NCI-H446 treated with DMSO at 0.1 percent for 48 hours (cell line): ENCODE measurements at regions not wholly inside any gene's neighbourhood (a gene's known extent, or its start where the extent isn't known, plus 50 kb on each side); places are given as distances from the start of the nearest gene placed in this dataset.
"Not testable (repeated sequence)": the region's sequence is repeated elsewhere in the genome, so short reads cannot be mapped to it uniquely, and the experiment has no call there.

Experiments used
- DNase-seq: peaks from one replicate; lab custom pipeline; 2025; lab: John Stamatoyannopoulos, UW

DNA sequence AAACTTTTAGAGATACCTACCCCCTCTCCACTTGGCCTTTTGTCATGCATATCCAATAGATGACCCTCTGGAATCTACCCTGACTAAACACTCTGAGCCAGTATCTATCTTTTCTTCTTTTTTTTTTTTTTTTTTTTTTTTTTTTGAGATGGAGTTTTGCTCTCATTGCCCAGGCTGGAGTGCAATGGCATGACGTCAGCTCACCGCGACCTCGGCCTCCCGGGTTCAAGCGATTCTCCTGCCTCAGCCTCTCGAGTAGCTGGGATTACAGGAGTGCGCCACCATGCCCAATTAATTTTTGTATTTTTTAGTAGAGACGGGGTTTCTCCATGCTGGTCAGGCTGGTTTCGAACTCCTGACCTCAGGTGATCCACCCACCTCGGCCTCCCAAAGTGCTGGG lies 50.8 kb upstream of the GRIN2B start:
- DNase-seq, result not testable (repeated sequence)

DNA sequence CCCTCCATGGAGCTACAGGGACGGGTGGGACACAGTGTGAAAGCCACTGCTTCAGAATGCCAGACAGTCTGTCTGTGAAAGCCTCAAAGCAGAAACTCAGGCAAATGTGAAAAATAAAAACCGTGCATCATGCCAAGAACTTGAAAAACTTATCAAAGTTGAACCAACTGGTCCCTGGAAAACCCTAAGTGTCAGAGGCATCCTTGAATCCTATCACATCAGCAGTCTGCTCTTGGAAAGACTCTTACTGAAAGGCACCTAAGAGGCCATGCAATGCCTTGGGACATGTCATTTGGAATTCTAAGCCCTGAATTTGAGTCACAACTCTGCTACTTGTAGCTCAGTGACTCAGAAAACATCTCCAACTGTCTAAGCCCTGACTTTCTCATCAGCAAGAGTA lies 62.4 kb upstream of the GRIN2B start:
- DNase-seq, result no peak

DNA sequence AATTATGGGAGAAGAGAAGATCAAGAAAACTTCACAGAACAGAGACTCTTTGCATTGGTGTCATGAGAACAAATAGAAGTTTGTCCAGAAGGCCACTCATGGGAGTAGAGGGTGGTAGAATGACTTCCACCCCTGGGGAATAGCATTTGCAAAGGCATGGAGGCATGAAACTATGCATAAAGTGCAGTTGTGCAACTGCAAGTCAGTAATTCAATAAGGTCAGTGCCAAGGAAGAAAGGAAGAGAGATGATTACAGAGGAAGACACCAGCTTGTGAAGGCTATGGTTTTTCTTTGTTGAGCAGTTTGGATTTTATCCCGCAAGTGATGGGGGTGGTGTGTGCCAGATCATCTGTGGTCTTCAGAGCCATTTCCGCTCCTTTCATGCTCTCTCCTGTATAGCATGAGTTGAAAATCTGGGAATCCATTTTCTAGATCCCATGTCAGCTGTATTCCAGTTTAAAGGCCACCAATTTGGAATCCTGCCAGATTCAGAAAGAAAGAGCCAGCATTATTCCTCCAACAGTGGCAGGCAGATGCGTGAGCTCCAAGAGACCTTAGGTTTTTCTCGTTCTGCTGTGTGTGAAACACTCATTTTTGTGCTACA lies 67.6 kb upstream of the GRIN2B start:
- no peak for DNase-seq

DNA sequence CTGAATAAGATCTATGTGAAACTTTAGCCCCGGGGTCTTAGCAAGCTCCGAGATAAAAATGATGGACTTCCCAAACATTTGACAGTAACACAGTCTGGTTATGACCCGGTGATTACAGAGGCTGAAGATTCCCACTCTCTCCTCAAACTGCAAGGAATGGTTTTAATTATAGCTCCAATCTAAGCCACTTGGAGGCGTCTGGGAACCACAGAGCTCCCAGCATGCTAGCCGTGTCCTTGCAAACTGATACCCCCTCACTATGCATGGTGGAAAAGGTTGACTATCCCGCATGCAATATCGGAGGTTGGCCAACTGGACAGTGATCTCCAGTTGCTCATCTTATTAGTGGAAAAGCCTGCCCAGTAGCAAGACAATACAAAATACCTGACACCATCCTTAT lies 76.5 kb upstream of the GRIN2B start:
- DNase-seq, result no peak

DNA sequence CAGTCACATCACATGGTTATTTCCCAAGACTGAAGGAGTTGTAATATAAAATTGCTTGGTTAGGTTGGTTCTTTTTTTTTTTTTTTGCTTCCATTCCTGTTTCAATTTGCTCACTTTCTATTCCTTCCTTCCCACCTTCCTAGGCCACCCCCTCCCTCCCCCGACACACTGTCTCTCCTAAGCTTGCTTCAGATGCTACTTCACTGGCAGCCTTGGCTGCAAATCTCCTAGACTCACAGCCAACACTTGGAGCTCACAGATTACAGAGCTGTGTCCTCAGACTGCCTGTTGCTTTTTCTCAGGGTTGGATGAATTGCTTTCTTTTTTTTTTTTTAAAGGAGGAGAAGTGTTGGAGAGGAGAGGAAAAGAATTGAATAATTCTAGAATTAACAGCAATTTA lies 77.3 kb upstream of the GRIN2B start:
- no peak for DNase-seq

DNA sequence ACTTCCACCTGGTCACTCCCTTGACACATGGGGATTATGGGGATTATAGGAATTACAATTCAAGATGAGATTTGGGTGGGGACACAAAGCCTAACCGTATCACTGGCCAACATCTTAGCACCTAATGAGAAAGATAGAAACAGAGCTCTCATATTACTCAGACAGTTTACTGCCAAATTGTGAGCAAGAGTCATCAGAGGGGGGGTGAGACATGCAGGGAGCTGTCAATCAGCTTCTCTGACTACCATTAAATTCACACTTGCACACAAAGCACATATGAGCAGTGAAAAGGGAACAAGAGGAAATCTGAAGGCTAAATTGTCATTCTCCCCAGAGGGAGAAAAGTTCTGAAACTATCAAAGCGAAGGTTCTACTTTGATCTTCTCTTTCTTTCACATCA lies 78.1 kb upstream of the GRIN2B start:
- DNase-seq, result no peak

DNA sequence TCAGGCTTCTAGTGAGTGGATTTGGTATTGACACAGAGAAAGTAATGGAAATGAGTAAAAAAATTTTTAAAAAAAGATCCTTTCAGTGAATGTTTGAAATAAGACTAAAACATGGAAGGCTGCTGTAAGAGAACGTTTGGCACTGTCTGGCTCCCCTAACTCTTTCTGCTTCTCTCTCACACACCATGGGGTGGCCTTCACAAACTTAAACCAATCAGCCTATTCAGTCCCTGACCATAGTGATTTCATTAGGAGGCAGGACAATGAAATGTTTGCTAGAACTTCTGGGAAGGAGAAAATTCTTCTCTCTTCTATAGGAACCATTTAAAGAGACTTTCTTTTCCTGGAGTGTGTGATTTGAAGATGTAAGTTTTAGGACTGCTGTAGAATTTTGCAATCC lies 84.2 kb upstream of the GRIN2B start:
- DNase-seq, result no peak

DNA sequence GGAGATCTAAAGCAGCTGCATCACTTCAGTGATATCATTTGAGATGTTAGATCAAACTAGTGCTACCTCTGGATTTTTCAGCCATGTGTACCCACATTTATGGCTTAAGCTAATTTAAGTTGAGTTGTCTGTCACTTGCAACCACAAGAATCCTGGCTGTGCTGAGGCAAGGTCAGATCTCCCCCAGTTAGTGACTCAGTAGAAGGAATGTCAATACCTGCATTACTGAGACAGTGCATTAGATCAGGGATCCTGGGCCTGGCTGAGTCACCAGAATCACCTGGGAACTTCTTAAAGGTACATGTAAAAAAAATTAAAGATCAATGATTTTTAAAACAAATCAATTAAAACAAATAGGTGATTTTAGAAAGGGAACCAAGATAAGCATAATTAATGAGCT lies 84.6 kb upstream of the GRIN2B start:
- DNase-seq, result no peak

DNA sequence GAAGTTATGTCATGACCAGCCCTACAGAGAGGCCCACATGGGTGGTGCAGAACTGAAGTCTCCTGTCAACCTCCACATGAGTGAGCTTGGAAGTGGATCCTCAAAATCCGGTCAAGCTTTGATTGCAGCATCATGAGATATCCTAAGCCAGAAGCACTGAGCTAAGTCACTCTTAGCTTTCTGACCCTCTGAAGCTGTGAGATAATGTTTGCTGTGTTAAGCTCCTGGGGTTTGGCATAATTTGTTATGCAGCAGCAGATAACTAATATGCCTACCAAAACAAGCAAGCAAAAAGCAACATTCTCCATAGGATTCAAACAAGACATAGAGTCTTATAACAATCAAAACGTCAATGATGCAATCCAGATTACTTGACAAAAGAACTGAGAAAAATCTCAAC lies 87.6 kb upstream of the GRIN2B start:
- DNase-seq, result no peak

DNA sequence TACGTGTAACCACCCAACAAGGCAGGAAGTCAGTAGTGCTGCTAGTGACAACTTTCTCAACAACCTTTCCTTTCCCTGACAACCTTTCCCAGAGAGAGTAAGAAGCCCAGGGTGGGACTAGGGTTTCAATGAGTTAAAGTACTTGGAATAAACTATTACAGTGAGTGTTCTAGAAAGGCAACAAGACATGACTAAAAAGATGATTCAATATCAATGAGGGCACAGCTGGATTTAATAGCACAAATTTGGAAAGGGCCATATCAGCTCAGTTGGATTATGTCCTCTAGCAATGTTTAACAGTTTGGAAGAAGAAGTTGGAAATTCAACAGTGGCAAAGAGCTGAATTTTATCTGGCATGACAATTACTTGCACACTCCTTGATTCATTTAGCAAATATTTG lies 90.4 kb upstream of the GRIN2B start:
- DNase-seq, result no peak

DNA sequence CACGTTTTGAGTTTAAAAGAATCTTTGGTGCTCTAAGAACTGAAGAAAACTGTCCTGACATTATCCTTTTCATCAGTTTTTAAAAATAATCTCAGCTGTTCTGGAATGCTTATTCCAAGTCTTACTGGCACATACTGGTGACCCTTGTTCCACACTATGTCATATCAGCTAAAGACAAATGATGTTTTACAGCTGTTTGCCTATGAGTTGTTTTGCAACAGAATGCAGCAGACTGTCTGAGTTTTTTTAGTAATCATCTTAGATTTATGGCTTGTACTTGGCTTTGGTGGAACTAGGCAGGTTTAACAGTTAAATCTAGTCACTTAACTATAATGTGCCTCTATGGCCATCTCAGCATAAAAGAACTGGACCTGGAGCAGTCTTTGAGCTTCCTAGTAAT lies 91.6 kb upstream of the GRIN2B start:
- no peak for DNase-seq

DNA sequence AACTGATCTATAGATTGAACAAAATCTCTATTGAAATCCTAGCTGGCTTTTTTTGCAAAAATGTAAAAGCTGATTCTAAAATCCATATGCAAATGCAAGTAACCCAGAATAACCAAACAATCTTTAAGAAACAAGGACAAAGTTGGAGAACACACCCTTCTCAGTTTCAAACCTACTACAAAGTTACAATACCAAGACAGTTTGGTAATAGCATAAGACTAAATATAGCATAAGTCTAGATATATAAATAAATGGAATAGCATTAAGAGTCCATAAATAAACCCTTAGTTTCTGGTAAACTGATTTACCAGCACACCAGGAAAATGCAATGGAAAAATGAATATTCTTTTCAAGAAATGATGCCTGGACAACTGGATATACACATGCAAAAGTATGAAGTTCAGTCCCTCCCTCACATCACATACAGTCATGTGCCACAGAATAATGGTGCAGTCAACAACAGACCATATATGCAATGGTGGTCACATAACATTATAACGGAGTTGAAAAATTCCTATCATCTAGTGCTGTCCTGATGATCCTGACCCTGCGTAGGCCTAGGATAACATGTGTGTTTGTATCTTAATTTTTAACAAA lies 94.5 kb upstream of the GRIN2B start:
- no peak for DNase-seq

DNA sequence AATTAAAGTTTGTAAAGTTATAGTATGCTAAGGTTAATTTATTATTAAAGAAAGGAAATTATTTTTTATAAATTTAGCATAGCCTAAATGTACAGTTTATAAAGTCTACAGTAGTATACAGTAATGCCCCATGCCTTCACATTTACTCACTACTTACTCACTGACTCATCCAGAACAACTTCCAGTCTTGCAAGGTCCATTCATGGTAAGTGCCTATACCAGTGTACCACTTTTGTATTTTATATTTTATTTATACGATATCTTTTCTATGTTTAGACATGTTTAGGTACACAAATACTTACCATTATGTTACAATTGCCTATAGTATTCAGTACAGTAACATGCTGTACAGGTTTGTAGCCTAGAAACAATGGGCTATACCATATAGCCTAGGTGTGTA lies 95.1 kb upstream of the GRIN2B start:
- DNase-seq, result no peak

DNA sequence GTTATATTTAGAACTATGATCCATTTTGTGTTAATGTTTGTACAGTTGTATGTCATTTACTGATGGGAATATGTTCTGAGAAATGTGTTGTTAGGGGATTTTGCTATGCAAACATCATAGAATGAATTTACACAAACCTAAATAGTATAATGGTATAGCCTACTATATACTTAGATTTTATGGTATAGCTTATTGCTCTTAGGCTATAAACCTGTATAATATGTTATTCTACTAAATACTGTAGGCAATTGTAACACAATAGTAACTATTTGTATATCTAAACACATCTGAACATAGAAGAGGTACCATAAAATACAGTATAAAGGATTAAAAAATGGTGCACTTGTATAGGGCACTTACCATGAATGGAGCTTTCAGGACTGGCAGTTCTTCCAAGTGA lies 105.4 kb upstream of the GRIN2B start:
- no peak for DNase-seq

DNA sequence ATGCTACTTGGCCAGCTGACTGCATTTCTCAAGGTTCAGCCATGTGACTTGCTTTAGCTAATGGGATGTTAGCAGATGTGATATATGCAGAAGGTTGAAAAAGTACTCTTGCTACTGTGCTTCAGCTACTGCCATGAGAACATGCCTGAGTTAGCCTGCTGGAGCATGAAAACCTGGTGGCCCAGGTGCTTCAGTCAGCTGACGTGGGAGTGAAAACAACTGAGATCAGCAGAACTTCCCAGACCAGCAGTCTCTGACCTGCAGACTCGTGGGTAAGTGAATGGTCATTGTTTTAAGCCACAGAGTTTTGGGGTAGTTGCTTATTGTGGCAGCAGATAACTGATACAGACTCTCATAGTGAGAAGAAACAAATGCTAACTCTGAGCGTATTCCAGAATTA lies 118.6 kb upstream of the GRIN2B start:
- no peak for DNase-seq

DNA sequence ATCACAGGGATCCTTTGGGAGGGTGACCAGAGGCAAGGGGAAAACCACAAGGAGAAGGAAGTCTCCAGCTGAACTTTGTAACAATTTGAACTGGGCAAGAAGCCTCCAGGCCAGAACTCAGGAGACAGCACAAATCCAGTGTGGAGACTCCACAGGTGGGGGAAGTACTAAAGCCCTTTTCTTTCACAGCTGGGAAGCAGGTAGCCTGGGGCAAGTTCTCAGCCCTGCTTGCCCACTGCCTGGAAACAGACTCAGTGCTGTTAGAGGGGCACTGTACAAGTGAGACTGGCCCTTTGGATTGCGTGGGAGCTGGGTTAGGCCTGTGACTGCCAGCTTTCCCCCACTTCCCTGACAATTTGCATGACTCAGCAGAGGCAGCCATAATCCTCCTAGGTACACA lies 120.2 kb upstream of the GRIN2B start:
- not testable (repeated sequence) for DNase-seq

DNA sequence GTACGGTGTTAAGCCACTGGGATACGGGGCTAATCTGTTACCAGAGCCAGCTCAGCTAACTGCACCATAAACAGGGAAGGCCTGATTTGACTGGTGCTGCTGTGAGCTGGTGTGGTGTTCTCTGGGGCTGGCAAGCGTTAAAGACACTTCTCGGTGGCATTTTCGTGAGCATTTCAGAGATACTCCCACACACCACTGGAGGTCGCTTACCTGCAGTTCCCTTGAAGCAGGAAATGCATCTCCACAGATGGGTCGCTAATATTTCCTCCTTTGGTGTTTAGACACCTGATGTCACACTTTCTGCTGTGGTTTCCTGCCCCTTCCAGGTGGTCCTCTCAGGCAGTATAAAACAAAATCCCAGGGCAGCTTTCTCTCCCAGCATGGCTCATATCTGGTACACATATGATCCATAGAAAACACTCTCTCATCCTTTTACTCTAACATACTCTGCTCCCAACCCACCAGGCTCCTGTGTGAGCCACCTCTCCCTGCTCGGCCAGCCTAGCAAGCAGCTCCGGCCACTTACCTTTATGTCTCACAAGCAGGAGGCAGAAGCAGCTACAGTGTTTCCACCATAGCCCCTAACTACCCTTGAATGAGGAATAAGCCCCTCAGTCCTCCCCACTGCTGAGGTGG lies 129.9 kb upstream of the GRIN2B start:
- DNase-seq, result no peak

DNA sequence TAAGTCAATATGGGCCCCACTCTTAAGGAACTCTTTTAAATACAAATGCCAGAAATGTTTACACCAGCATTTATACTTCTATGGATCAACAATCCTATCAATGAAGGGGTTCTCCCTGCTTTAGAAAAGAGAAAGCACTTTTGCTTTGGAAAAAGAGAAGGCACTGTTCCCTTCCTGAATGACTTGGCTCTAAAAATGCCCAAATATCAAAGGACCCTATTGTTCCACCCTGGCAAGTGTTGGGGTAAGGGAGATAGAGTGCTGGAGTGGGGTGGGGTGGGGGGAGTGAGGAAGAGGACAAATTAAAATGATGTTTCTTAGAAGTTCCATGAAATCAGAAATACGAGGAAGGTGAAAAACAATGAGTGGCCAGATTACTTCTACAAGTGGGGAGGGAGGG lies 131.6 kb upstream of the GRIN2B start:
- DNase-seq, result no peak

DNA sequence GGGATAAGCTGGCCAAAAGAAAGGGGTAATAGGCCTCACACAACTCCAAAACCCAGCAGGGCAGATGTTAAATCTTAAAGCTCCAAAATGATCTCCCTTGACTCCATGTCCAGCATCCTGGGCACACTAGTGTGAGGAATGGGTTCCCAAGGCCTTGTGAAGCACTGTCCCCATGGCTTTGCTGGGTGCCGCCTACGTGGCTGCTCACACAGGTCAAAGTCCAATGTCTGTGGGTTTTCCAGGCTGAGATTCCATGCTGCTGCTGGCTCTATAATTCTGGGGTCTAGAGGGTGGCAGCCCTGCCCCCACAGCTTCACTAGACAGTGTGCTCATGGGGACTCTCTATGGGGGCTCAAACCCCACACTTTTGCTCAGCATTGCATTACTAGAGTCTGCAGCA lies 145.3 kb upstream of the GRIN2B start:
- DNase-seq, result no peak

DNA sequence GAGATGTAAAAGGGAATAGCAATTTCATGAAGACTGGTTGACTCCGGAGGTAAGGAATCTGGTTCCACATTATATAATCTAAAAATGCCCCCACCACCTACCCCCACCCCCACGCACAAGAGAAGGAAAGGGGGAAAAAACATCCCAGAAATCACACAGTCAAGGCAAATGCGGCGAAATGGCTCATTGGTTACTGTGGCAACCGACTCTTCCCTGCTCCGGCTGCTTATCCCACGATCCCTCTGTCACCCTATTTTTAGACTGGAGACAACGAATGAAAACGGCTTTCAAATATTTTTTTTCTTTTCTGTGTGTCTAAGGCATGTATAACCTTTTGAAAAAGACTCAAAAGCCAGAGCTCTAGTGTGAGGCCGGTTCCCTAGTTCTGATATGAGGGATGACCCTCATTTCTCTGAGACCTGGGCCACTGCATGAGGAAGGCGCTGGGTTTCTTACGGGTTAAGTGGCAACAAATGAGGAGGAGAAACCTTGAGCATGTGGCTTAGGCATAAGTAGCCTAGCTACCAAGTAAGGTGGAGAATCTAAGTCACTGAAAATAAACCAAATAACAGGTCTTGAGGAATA lies 148.3 kb upstream of the GRIN2B start:
- DNase-seq, result no peak

DNA sequence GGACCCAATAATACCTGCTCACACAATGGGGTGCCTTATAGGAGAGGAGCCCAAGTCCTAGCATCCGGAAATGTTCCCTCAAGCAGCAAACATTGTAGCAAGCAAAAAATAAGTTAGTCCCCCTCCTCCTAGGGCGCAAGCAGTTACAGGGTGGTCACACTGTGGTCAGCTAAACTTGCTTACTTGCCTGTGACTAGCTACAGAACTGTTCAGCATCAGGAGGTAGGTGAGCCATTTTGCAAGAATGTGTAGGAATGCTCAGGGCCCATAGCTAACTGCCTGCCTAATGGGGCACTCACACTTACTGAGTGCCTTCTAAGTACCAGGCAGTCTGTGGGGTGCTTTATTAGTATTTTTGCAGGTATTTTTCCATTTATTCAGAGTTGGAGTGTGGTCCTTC lies 154.6 kb upstream of the GRIN2B start:
- no peak for DNase-seq

DNA sequence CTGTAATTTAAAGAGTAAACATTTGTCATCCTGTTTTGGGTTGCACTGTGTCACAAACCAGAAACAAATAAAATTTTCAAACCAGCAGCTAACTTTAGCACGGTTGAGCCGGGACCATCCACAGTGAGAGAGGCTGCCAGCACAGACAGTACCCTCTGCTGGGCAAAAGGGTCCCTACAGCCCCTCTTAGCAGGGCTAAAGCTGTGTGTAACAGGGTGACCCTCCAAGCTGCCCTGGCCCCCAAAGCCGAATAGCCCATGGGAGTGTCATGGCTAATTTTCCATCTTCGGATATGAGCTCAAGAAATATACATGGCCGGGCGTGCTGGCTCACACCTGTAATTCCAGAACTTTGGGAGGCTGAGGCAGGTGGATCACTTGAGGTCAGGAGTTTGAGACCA lies 157.1 kb upstream of the GRIN2B start:
- no peak for DNase-seq

DNA sequence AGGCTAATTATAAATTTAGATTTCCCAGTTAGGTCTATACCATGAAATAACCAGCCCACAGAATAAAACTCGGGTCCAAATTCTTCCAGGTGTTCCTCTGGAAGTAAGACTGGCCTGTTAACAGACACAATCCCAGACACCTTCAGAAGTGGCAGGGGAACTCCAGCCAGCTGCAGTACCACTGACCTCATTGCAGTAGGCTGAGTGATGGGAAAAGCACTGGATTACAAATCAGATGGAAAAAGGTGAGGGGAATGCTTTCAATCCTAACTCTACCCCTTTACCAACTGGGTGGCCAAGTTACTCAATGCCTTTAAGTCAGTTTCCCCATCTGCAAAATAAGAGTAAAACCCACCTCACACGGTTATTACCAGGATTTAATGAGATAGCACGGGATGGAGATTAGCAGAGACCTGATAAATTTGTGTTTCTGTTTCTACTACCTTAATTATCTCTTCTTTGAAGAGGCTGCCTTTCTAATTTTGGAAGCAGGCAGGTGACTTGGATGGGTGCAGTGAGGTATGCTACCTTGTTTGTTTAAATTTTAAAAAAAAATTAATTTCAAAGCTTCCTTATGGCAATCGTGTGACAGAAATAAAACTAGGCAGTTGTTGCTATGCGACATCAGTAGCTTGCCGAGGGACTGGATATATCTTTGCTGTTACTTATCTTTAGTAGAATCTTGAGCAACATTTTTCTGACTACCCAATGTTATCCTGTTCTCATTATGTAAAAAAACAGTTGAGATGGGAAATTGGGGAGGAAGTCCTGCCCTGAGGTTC lies 167.3 kb upstream of the GRIN2B start:
- DNase-seq, result no peak
